Kidney tubule cell (primary cell): ENCODE measurements at regions not wholly inside any gene's neighbourhood (a gene's known extent, or its start where the extent isn't known, plus 50 kb on each side); places are given as distances from the start of the nearest gene placed in this dataset.

Experiments used
- DNase-seq: peaks from one replicate; pipeline ENCODE4 v3.0.0-alpha.2; 2018; ENCODE audit warnings: low spot score

DNA sequence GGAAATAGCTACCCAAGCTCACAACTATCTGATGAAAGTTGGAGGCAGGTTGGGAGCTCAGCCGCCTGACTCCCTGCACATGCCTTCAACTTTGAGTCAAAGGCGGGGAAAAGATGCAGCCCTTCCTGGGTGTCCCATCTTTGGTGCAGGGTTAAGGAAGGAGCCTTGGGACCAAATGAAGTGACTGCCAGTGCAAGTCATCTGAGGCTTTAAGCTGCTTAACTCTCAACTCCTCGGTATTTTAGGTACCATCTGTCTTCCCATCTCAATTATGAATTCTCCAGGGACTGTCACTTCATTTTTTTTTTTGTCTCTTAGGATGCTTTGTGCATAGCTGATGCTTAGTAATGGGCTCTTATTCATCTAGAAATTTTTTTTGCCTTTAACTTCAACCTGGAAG, 408.8 kb upstream of the C2CD4B start:
- DNase-seq = no peak

GRCh38 chr15:62578546-62578945, 413.5 kb upstream of the C2CD4B start:
- no peak for DNase-seq

DNA sequence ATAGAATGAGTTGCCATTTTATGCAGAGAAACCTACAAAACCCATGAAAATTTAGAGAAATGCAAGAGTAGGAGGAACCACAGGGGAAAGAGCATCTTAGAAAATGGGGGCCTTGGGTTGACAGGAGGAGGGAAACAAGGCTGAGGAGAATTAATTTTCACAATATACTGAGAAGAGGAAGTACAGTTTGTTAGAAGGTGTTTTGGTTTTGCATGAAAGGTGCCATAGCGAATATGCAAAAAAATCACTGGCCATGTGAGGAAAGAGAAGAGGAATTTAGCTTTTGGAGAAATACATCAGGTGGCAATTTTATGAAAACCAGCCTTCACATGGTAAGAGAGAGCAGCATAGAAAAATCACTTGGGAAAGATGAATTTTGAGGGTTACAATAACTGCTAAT, 413.9 kb upstream of the C2CD4B start:
- DNase-seq = no peak

GRCh38 chr15:62579842-62580241, 414.8 kb upstream of the C2CD4B start:
- DNase-seq = no peak

DNA sequence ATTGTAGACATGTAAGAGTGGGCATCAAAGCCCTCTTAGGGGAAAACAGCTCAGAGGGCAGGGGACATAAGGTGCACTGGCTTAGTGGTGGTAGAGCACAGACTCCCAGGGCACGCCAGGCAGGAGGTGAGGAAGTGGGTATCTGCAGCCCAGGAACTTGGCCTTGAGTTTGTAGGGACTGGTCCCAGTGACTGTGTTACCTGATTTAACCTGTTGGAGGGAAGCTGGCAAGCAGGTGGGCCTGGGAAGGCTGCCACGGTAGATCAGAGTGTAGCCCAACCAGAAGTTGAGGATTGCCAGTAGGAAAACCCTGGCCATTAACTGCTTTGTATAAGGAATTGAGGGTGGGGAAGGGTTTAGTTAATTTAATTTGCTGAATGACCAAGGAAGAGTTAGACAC, 417.5 kb upstream of the C2CD4B start:
- no peak for DNase-seq

GRCh38 chr15:62584301-62585235, 419.5 kb upstream of the C2CD4B start:
- DNase-seq = no peak

DNA sequence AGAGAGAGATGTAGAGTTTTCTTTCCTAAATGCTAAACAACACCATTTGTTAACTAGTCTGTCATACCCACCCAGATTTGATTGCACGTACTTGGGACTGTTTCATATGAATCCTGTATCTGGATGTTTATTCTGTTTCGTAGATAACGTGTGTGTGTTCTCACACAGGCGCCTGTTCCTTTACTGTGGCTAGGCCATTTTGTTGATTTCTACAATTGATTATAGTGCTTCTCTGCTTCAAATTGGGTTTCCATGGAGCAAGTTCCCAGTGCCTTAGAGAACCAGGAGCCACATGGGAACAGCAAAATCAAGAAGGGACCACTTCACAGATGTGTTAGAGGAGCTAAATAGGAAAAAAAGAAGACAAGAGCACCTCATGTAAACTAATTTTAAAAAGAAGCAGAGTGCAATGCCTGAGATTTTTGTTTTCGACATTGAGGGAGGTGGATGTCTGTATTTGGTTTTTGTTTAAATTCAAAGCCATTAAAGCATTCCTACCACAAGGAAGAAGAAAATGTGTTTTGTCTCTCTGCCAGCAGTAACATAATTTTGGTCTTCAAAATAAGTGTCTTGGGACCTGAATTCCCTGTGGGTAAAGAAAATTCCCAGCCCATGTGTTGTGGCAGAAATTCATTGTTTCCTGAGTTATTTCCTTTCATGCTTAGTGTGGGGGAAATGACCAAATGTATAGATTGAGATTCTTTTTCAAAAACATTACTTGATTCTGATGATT, 424.0 kb upstream of the C2CD4B start:
- DNase-seq = no peak

- peak; percentile 58 for DNase-seq
Measured at GRCh38 chr15:62591842-62592838, 427.1 kb upstream of the C2CD4B start.

GRCh38 chr15:62592920-62593319, 427.8 kb upstream of the C2CD4B start:
- no peak for DNase-seq

DNA sequence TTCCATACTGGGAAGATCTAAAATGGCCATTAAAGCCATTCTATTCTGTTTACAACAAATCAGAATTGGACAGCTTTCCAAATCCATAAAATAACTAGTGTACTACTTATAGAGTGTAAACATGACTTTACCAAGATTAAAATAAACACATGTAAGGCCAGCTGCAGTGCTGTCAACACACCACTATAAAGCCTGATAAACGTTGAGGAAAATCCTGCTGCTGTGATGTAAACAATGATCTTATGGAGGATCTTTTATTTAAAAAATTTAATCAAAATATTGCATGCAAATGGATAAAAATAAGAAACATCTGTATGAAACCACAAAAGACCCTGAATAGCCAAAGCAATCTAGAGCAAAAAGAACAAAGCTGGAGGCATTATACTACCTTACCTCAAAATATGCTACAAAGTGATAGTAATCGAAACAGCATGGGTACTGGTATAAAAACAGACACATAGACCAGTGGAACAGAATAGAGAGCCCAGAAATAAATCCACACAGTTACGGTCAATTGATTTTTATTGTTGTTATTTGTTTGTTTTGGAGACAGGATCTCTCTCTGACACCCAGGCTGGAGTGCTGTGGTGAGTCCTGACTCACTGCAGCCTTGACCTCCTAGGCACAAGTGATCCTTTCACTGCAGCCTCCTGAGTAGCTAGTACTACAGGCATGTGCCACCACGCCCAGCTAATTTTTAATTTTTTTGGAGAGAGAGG, 428.8 kb upstream of the C2CD4B start:
- peak; percentile 67 for DNase-seq

DNA sequence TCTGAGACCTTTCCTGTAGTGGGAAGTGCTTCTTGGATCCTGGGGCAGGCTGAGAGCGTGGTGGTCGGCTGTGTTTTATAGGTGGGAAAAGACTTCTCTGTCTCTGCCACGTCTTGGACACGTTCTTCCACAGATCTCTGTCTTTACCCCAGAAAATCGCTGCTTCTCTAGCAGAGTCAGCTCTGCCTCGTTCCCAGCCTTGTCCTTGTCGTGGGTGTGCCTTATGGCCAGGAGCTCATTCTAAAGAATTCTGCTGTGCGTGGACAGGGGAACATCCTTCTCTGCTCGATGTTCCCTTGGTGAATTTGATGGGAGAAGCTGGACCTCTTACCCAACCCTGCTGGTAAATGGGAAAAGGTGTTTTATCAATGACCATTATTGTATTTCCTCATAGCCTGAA, 433.1 kb upstream of the C2CD4B start:
- DNase-seq = no peak

GRCh38 chr15:62599791-62600777, 435.0 kb upstream of the C2CD4B start:
- no peak for DNase-seq

GRCh38 chr15:62601777-62602545, 436.9 kb upstream of the C2CD4B start:
- no peak for DNase-seq

DNA sequence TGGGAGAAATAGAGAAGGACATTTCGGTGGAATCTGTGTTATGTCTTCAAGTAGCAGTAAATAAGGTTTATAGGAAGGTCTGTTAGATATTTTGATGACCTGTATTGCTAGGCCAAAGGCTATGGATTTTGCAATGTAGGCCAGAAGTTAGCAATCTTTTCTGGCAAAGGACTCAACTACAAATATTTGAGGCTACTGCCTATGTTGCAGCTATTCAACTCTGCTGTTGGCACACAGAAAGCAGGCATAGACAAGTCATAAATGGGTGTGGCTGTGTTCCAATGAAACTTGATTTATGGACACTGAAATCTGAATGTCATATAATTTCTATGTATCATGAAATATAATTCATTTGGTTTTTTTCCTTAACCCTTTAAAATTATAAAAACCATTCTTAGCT, 438.7 kb upstream of the C2CD4B start:
- no peak for DNase-seq

GRCh38 chr15:62605282-62605681, 437.3 kb upstream of the TPM1 start:
- no peak for DNase-seq

GRCh38 chr15:62606376-62607113, 436.0 kb upstream of the TPM1 start:
- peak; percentile 99 for DNase-seq

GRCh38 chr15:62607114-62607462, 435.5 kb upstream of the TPM1 start:
- no peak for DNase-seq

GRCh38 chr15:62607643-62608042, 434.9 kb upstream of the TPM1 start:
- peak; percentile 83 for DNase-seq

DNA sequence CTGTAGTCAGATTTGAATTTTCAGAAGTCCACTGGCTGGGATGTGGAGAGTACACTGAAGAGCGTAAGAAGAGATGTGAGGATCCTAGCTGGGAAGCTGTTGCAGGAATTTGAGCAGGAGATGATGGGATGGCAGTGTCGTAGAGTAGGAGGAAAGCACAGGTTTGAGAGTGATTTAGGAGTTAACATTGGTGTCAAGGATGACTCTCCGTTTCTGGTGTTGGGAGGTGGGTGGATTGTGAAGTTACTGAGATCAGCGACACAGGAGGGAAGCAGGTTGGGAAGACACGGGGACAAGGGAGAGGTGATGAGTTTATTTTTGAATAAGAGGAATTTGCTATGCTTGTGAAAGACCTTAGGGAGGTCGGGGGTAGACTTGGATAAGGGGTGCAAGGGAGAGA, 434.2 kb upstream of the TPM1 start:
- DNase-seq = no peak
